ENCODE measurements at regions not wholly inside any gene's neighbourhood (a gene's known extent, or its start where the extent isn't known, plus 50 kb on each side); places are given as distances from the start of the nearest gene placed in this dataset.

DNA sequence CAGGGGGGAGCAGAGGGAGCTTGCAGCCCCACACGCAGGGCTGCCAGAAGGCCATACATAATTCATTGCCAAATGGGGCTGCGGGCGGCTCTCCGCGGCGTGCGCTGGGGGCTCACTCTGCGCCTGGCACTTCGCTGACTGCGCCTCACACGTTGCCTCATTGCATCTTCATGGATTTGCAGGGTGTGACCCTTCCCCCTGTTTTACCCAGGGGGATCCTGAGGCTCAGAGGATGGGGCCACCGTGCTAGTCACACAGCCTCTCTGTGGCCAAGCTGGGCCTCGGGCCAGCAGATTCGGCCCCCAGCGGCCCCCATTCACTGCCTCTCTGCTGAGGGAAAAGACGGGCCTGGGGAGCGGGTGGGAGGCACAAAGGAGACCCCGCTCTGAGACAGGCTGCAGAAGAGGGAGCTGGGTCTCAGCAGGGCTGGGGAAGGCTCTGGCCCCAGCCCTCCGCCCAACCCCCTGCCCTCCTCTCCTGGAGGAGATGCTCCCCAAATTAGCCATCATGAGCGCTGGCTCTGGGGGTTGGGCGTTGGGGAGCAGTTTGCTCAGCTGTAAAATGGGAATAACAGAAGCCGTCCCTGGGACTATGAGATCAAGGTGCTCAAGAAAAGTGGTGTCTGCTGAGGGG, 115.5 kb downstream of the C9orf50 start:
- no peaks in the 10 kb centered on the region for H3K79me2 ChIP-seq (ENCODE audit: control insufficient read depth, insufficient read depth, low read length)
- no peak overlapping the region for H3K9ac ChIP-seq (ENCODE audit: insufficient read depth, low read length)
- H3K9me3 ChIP-seq (ENCODE audit: control insufficient read depth, insufficient read depth, low read depth, low read length) = no peaks in the 10 kb centered on the region
- peaks cover 3% of the 10 kb centered on the region for H3K4me1 ChIP-seq (ENCODE audit: control insufficient read depth, extremely low read depth, insufficient read depth, low read length)
- H2AFZ ChIP-seq (ENCODE audit: low read length) = no peak overlapping the region
- no peak for DNase-seq (ENCODE audit: low read depth in 2 of 2)
- no peaks in the 10 kb centered on the region for H3K27me3 ChIP-seq (ENCODE audit: control insufficient read depth, insufficient read depth, low read length)
- no peaks in the 10 kb centered on the region for H4K20me1 ChIP-seq (ENCODE audit: control insufficient read depth, extremely low read depth, insufficient read depth, low read length)
- H3K4me2 ChIP-seq (ENCODE audit: extremely low read depth, insufficient read depth, low read length) = no peak overlapping the region
- no peak for TF ChIP-seq EZH2 (IDR thresholded peaks at IDR 0.05; ENCODE audit: low read length, missing control alignments)
- no peak overlapping the region for H3K27ac ChIP-seq (ENCODE audit: insufficient read depth, low read length)
- no peak overlapping the region for H3K4me3 ChIP-seq (replicated peaks in 1 of 4; ENCODE audit: control extremely low read depth in 1 of 4, insufficient read depth in 1 of 4, low read depth in 3 of 4, low read length in 4 of 4)
- H3K36me3 ChIP-seq (ENCODE audit: control insufficient read depth, insufficient read depth, low read length) = no peaks in the 10 kb centered on the region

DNA sequence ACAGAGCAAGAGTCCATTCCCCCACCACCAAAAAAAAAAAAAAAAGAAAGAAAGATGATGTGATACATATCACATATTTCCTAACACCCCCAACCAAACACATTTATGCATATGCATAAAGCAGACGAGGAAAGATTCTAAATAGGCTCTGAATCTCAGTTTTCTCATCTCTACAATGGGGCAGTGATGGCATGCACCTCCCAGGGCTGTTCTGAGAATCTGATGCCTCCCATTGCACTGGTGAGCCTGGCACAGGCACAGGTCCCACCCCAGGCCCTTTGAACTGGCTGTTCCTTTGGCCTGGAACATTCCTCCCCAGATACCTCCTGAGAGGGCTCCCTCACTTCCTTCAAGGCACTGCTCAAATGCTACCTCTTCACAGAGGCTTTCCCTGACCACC, 116.5 kb downstream of the C9orf50 start:
- H2AFZ ChIP-seq (ENCODE audit: low read length) = no peak overlapping the region
- no peak for DNase-seq (ENCODE audit: low read depth in 2 of 2)
- H3K79me2 ChIP-seq (ENCODE audit: control insufficient read depth, insufficient read depth, low read length) = no peaks in the 10 kb centered on the region
- H3K27ac ChIP-seq (ENCODE audit: insufficient read depth, low read length) = no peak overlapping the region
- H3K4me1 ChIP-seq (ENCODE audit: control insufficient read depth, extremely low read depth, insufficient read depth, low read length) = peaks cover 6% of the 10 kb centered on the region
- H3K27me3 ChIP-seq (ENCODE audit: control insufficient read depth, insufficient read depth, low read length) = no peaks in the 10 kb centered on the region
- no peaks in the 10 kb centered on the region for H3K36me3 ChIP-seq (ENCODE audit: control insufficient read depth, insufficient read depth, low read length)
- no peaks in the 10 kb centered on the region for H4K20me1 ChIP-seq (ENCODE audit: control insufficient read depth, extremely low read depth, insufficient read depth, low read length)
- no peak overlapping the region for H3K4me3 ChIP-seq (replicated peaks in 1 of 4; ENCODE audit: control extremely low read depth in 1 of 4, insufficient read depth in 1 of 4, low read depth in 3 of 4, low read length in 4 of 4)
- no peak overlapping the region for H3K9ac ChIP-seq (ENCODE audit: insufficient read depth, low read length)
- no peak for TF ChIP-seq EZH2 (IDR thresholded peaks at IDR 0.05; ENCODE audit: low read length, missing control alignments)
- TF ChIP-seq, protein P1, sequence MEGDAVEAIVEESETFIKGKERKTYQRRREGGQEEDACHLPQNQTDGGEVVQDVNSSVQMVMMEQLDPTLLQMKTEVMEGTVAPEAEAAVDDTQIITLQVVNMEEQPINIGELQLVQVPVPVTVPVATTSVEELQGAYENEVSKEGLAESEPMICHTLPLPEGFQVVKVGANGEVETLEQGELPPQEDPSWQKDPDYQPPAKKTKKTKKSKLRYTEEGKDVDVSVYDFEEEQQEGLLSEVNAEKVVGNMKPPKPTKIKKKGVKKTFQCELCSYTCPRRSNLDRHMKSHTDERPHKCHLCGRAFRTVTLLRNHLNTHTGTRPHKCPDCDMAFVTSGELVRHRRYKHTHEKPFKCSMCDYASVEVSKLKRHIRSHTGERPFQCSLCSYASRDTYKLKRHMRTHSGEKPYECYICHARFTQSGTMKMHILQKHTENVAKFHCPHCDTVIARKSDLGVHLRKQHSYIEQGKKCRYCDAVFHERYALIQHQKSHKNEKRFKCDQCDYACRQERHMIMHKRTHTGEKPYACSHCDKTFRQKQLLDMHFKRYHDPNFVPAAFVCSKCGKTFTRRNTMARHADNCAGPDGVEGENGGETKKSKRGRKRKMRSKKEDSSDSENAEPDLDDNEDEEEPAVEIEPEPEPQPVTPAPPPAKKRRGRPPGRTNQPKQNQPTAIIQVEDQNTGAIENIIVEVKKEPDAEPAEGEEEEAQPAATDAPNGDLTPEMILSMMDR (conservative IDR thresholded peaks at IDR 0.05 in 1 of 2, IDR thresholded peaks at IDR 0.05 in 1 of 2; ENCODE audit: low read depth in 1 of 2, low read length in 2 of 2) = no peak
- H3K4me2 ChIP-seq (ENCODE audit: extremely low read depth, insufficient read depth, low read length) = no peak overlapping the region
- no peaks in the 10 kb centered on the region for H3K9me3 ChIP-seq (ENCODE audit: control insufficient read depth, insufficient read depth, low read depth, low read length)

DNA sequence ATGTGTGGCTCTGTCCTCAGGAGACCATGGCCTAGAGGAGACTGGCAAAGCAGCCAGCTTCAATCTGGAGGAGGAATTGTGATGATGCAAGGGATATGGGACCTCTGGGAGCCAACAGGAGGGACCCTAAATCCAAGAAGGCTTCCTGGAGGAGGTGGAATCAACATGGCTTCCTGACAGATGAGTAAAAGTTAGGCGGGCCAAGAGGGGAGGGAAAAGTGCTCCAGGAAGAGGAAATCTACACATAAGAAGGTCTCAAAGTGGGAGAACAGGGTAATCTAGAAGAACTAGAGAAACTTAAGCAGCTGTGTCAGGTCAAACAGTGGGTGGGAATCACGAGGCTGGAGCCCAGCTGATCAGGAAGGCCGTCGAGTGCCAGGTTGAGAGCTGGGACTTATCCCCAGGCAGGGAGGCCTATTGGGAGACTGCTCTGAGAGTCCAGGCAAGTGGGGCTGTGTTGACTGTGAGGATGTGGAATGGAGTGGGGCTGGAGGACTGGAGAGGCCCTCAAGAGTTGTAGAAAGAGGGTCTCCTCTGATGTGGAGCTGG, 119.1 kb downstream of the C9orf50 start:
- H3K27ac ChIP-seq (ENCODE audit: insufficient read depth, low read length) = no peak overlapping the region
- H3K4me2 ChIP-seq (ENCODE audit: extremely low read depth, insufficient read depth, low read length) = no peak overlapping the region
- H4K20me1 ChIP-seq (ENCODE audit: control insufficient read depth, extremely low read depth, insufficient read depth, low read length) = no peaks in the 10 kb centered on the region
- no peaks in the 10 kb centered on the region for H3K9me3 ChIP-seq (ENCODE audit: control insufficient read depth, insufficient read depth, low read depth, low read length)
- peaks cover 19% of the 10 kb centered on the region for H3K4me1 ChIP-seq (ENCODE audit: control insufficient read depth, extremely low read depth, insufficient read depth, low read length)
- H2AFZ ChIP-seq (ENCODE audit: low read length) = no peak overlapping the region
- DNase-seq (ENCODE audit: low read depth in 2 of 2) = no peak
- H3K79me2 ChIP-seq (ENCODE audit: control insufficient read depth, insufficient read depth, low read length) = peaks cover 4% of the 10 kb centered on the region
- no peaks in the 10 kb centered on the region for H3K27me3 ChIP-seq (ENCODE audit: control insufficient read depth, insufficient read depth, low read length)
- no peak overlapping the region for H3K9ac ChIP-seq (ENCODE audit: insufficient read depth, low read length)
- TF ChIP-seq, protein P1 (conservative IDR thresholded peaks at IDR 0.05 in 1 of 2, IDR thresholded peaks at IDR 0.05 in 1 of 2; ENCODE audit: low read depth in 1 of 2, low read length in 2 of 2) = no peak
- no peaks in the 10 kb centered on the region for H3K36me3 ChIP-seq (ENCODE audit: control insufficient read depth, insufficient read depth, low read length)
- no peak overlapping the region for H3K4me3 ChIP-seq (replicated peaks in 1 of 4; ENCODE audit: control extremely low read depth in 1 of 4, insufficient read depth in 1 of 4, low read depth in 3 of 4, low read length in 4 of 4)

Measured in fibroblast of lung (primary cell).